MV-4-11 (cell line): ENCODE measurements at regions not wholly inside any gene's neighbourhood (a gene's known extent, or its start where the extent isn't known, plus 50 kb on each side); places are given as distances from the start of the nearest gene placed in this dataset.

Experiments
- DNase-seq: peaks from one replicate; lab custom pipeline; 2025; lab: John Stamatoyannopoulos, UW

GRCh38 chr12:92614502-92614901, 88.3 kb upstream of the PLEKHG7 start:
- no peak for DNase-seq

GRCh38 chr12:92614001-92614400, 88.8 kb upstream of the PLEKHG7 start:
- DNase-seq: no peak

DNA sequence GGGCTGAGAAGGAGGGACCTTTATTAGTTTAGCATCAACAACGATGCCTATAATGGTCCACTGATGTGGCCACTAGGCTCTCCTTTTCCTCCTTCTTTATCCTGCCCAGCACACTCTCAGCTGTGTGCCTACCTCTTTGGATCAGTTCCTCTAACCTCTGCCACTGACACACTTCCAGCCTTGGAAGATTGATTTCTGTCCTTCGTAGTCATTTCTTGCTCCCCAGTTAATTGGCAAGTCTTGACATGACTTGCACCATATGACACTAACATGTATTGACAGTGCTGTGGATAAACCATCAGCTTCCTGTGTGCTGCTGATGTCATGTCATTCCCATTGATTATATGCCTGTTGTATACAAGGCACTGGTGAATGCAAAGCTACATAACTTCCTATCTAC, 90.2 kb upstream of the PLEKHG7 start:
- no peak for DNase-seq

- peak; percentile 40 for DNase-seq
Measured at GRCh38 chr12:92608151-92609091, 94.4 kb upstream of the PLEKHG7 start.

DNA sequence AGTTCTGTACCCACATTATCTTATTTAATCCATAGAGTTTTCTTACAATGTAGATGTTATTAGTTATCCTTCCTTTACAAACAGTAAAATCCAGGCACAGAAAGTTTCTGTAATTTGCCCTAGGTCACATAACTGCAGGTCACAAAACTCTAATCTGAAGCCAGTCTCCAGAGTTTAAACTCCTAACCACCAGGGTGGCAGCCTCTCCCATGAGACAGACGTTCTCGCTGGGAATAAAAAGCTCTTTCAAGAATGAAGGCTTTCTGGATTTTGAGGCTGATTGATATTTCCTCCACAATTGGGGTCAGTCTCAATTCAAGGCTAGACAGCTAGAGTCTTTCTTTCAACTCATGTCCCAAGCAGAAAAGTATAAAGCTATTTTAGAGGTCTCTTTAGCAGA, 95.8 kb upstream of the PLEKHG7 start:
- no peak for DNase-seq

GRCh38 chr12:92605621-92606170, 97.1 kb upstream of the PLEKHG7 start:
- DNase-seq: no peak

DNA sequence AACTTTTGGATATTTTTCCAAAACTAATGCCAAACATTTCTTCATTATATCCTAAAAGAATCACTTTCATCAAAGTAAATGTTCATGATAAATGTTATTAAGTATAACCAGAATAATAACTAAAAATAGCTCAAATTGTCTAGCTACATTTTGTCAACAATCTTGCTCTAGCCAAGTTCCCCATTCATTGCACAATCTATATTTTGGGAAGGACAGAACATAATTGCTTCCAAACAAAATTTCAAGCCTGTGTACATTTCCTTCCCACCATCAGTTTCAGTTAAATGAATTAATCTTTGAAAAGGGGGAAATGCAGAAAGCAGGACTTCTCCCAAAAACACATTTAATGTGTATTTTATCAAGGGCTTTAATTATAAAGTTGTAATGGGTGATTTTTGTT, 98.0 kb upstream of the PLEKHG7 start:
- DNase-seq: no peak

GRCh38 chr12:92603741-92604432, 98.9 kb upstream of the PLEKHG7 start:
- no peak for DNase-seq

DNA sequence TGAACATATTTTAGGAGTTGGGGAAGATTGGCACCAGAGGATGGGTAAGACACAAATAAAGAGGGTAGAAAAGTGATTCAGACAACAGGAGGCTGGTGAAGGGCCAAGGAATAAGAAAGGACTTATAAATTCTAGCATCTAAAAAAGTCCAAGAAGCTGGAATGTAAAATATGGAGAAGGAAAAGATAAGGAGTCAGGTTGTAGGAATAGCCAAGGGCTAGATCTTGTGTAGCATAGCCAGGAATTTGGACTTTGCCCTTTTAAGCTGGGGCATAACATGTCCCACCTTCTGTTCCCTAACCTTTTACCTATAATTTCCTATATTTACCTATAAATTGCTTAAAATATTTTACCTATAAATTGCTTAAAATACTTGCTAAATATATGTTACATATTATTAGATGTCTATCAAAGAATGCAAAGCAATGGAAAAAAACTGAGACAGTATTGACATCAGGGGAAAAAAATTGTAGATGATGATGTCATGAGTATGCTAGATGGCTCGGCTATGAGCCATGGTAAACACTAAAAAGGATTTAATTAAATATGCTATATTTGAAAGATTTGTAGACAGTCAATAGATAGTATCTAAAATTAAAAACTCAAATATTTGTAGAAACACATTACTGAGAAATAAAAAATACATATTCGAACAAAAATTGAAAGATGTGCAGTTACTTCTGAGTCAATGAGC, 99.7 kb upstream of the PLEKHG7 start:
- DNase-seq: no peak

GRCh38 chr12:92602476-92602875, 100.3 kb upstream of the PLEKHG7 start:
- no peak for DNase-seq

- peak; percentile 40 for DNase-seq
Measured at GRCh38 chr12:92601680-92602079, 101.1 kb upstream of the PLEKHG7 start.

GRCh38 chr12:92601176-92601575, 101.6 kb upstream of the PLEKHG7 start:
- DNase-seq: peak; percentile 35

GRCh38 chr12:92600052-92600451, 102.7 kb upstream of the PLEKHG7 start:
- no peak for DNase-seq

- DNase-seq: no peak
Measured at GRCh38 chr12:92597997-92598396, 104.8 kb upstream of the PLEKHG7 start.

DNA sequence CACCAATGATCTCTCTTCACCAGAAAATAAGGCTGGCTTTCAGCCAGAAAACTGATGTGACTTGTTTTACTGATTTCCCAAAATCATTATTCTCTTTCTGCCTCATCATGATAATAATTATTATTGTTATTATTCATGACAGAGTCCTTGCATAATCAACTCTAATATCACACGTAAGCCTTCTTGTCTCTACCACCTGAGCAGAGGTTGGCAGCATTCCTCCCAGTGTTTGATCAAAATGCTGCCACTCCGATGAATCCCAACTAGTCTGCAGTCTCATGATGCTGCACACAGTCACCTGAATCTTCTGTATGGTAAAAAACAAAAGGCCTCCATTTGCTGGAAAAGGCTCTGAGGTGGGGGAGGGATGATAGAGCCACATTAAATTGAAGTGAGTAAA, 105.7 kb upstream of the PLEKHG7 start:
- DNase-seq: no peak

DNA sequence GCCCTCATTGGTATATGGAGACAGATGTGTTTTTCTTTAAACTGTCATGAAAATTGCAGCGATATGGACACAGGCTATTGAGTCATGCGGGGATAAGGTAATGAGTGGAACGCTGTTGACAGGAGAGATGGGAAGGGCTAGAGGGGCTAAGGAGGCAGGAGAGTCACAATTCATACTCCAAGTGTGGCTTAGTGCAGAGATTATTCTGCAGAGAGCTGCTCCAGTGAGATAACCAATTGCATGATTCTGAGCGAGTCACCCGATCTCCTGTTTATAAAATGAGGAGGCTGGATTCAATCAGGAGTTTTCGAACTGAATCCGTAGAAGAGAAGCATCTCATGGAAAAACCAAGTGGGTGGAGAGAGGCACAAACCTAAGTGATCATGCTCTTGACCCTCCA, 106.4 kb upstream of the PLEKHG7 start:
- no peak for DNase-seq

GRCh38 chr12:92595663-92596062, 107.1 kb upstream of the PLEKHG7 start:
- no peak for DNase-seq

DNA sequence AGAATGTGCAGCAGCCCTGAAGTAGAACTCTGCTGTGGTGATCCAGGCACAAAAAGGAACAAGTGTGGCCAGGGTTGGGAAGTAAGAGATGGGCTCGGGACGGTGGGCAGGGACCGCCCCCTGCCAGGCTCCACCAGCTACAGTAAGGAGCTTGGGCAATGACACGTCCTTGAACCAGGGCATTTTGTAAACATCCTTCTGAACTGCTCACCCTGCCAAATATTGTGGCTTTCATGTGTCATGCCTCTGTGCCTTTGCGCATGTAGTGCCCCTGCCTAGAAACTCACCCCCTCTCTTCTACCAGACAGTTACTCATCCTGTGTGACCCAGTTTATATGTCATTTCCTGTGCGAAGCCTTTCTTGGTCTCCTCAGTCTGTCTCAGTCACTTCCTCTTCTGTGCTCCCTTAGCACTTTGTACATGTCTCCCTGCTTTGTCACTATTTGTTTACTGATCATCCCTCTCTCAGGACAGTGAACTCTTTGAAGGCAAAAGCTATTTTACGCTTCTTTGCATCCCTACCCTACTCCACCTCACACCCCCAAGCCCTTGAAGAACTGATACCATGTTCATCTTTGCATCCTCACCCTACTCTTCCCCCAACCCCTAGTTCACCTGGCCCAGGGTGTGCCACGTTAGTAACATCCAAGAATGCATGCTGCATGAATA, 108.9 kb upstream of the PLEKHG7 start:
- DNase-seq: peak; percentile 95

- peak; percentile 68 for DNase-seq
Measured at GRCh38 chr12:92585115-92585727, 117.6 kb upstream of the PLEKHG7 start.

DNA sequence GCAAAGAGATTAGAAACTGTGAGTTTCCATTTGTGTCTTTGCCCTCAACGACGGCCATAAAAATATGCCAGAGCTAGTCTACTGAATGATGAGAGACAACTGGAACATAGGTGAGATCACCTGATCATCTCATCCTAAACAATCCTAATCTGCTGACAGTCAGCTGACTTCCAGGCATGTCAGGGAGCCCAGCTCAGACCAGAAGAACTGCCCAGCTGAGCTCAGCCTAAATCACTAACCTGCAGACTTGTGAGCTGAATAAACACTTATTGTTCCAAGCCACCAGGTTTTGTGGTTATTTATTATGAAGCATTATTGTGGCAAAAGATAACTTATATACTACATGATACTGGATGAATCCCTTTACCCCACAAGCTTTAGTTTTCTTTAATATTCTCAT, 118.9 kb upstream of the PLEKHG7 start:
- DNase-seq: no peak

DNA sequence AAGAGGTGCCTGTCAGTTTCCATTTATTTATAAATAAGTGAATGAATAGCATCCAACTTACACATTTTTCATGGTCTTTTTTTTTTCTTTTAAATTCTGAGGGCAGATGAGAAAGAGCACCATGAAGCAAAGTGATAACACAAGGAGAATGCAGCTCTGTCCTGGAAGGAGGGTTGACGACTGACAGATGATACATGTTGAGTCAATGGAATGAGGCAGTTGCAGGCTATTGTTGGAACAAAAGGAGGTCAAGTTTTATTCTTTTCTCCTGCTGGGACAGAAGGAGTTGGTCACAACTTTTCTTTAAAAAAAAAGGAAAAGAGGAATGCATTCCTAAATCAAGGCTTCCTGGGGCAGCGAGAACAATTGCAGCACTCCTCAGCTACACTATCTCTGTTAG, 119.9 kb upstream of the PLEKHG7 start:
- DNase-seq: no peak
